Mucosa of stomach (tissue), 1 donor: ENCODE measurements at regions not wholly inside any gene's neighbourhood (a gene's known extent, or its start where the extent isn't known, plus 50 kb on each side); places are given as distances from the start of the nearest gene placed in this dataset.

Source experiments
- H3K27me3 ChIP-seq: one replicate; pipeline ENCODE4 v1.7.0; 2013; ENCODE audit warnings: mild to moderate bottlenecking, low read length; ENCODE audit not compliant: control insufficient read depth, insufficient read depth
- H3K36me3 ChIP-seq: one replicate; pipeline ENCODE4 v1.7.0; 2013; ENCODE audit warnings: low read length; ENCODE audit not compliant: control insufficient read depth, insufficient read depth
- H3K4me1 ChIP-seq: one replicate; pipeline ENCODE4 v1.7.0; 2013; ENCODE audit warnings: mild to moderate bottlenecking, low read length; ENCODE audit not compliant: control insufficient read depth, insufficient read depth
- H3K4me3 ChIP-seq: one replicate; pipeline ENCODE4 v1.7.0; 2013; ENCODE audit warnings: low read length
- H3K9ac ChIP-seq: one replicate; pipeline ENCODE4 v1.7.0; 2013; ENCODE audit warnings: mild to moderate bottlenecking, low read length, moderate library complexity
- H3K9me3 ChIP-seq: one replicate; pipeline ENCODE4 v1.7.0; 2013; ENCODE audit warnings: mild to moderate bottlenecking, low read length, moderate library complexity; ENCODE audit not compliant: control insufficient read depth
- donor health status: Pancreatic carcinoma.

GRCh38 chr1:47682786-47683350 is 245.0 kb downstream of the FOXD2 start:
- H3K36me3 ChIP-seq = no peaks in the 10 kb centered on the region

GRCh38 chr1:47683401-47683800 is 245.6 kb downstream of the FOXD2 start:
- peaks cover 14% of the 10 kb centered on the region for H3K27me3 ChIP-seq
- no peaks in the 10 kb centered on the region for H3K9me3 ChIP-seq
- H3K4me1 ChIP-seq = no peaks in the 10 kb centered on the region
- H3K9ac ChIP-seq = no peak overlapping the region
- no peak overlapping the region for H3K4me3 ChIP-seq
- H3K36me3 ChIP-seq = no peaks in the 10 kb centered on the region

More at GRCh38 chr1:47682786-47683350, 245.0 kb downstream of the FOXD2 start:
- Histone ChIP-seq H3K9me3 (no peaks in the 10 kb centered on the region), H3K9ac (no peak overlapping the region), H3K4me3 (no peak overlapping the region), H3K4me1 (no peaks in the 10 kb centered on the region), H3K27me3 (peaks cover 9% of the 10 kb centered on the region)

GRCh38 chr1:47684518-47684917 is 246.7 kb downstream of the FOXD2 start:
- no peak overlapping the region for H3K9ac ChIP-seq
- H3K4me1 ChIP-seq = no peaks in the 10 kb centered on the region
- no peaks in the 10 kb centered on the region for H3K9me3 ChIP-seq
- H3K4me3 ChIP-seq = no peak overlapping the region
- peaks cover 21% of the 10 kb centered on the region for H3K27me3 ChIP-seq
- H3K36me3 ChIP-seq = no peaks in the 10 kb centered on the region

- H3K4me3 ChIP-seq = no peak overlapping the region
- H3K27me3 ChIP-seq = peaks cover 21% of the 10 kb centered on the region
Measured at GRCh38 chr1:47684964-47685762, 247.3 kb downstream of the FOXD2 start.

GRCh38 chr1:47685763-47686066 is 247.9 kb downstream of the FOXD2 start:
- Histone ChIP-seq H3K9ac (no peak overlapping the region), H3K4me1 (no peaks in the 10 kb centered on the region), H3K36me3 (no peaks in the 10 kb centered on the region), H3K27me3 (peaks cover 21% of the 10 kb centered on the region), H3K4me3 (no peak overlapping the region), H3K9me3 (no peaks in the 10 kb centered on the region)

More at GRCh38 chr1:47684964-47685762, 247.3 kb downstream of the FOXD2 start:
- H3K9ac ChIP-seq = no peak overlapping the region
- no peaks in the 10 kb centered on the region for H3K9me3 ChIP-seq
- no peaks in the 10 kb centered on the region for H3K4me1 ChIP-seq
- no peaks in the 10 kb centered on the region for H3K36me3 ChIP-seq

GRCh38 chr1:47686731-47687630 is 249.1 kb downstream of the FOXD2 start:
- no peaks in the 10 kb centered on the region for H3K36me3 ChIP-seq
- H3K9me3 ChIP-seq = no peaks in the 10 kb centered on the region
- H3K4me3 ChIP-seq = no peak overlapping the region
- H3K27me3 ChIP-seq = peaks cover 21% of the 10 kb centered on the region
- no peak overlapping the region for H3K9ac ChIP-seq
- no peaks in the 10 kb centered on the region for H3K4me1 ChIP-seq

- H3K9me3 ChIP-seq = no peaks in the 10 kb centered on the region
- no peaks in the 10 kb centered on the region for H3K4me1 ChIP-seq
- no peak overlapping the region for H3K9ac ChIP-seq
- no peak overlapping the region for H3K4me3 ChIP-seq
- no peaks in the 10 kb centered on the region for H3K36me3 ChIP-seq
- H3K27me3 ChIP-seq = peaks cover 25% of the 10 kb centered on the region
Measured at GRCh38 chr1:47687631-47688460, 250.0 kb downstream of the FOXD2 start.

GRCh38 chr1:47688461-47689296 is 250.8 kb downstream of the FOXD2 start:
- Histone ChIP-seq H3K36me3 (no peaks in the 10 kb centered on the region), H3K9ac (no peak overlapping the region), H3K4me1 (no peaks in the 10 kb centered on the region), H3K4me3 (no peak overlapping the region), H3K9me3 (no peaks in the 10 kb centered on the region), H3K27me3 (peaks cover 25% of the 10 kb centered on the region)

- no peak overlapping the region for H3K4me3 ChIP-seq
- H3K27me3 ChIP-seq = peaks cover 25% of the 10 kb centered on the region
- no peaks in the 10 kb centered on the region for H3K9me3 ChIP-seq
- no peaks in the 10 kb centered on the region for H3K36me3 ChIP-seq
- H3K4me1 ChIP-seq = no peaks in the 10 kb centered on the region
- H3K9ac ChIP-seq = no peak overlapping the region
Measured at GRCh38 chr1:47689894-47690293, 252.1 kb downstream of the FOXD2 start.

GRCh38 chr1:47690341-47691250 is 252.8 kb downstream of the FOXD2 start:
- no peak overlapping the region for H3K9ac ChIP-seq
- H3K4me1 ChIP-seq = no peaks in the 10 kb centered on the region
- no peaks in the 10 kb centered on the region for H3K36me3 ChIP-seq
- no peaks in the 10 kb centered on the region for H3K9me3 ChIP-seq
- H3K27me3 ChIP-seq = peaks cover 25% of the 10 kb centered on the region
- no peak overlapping the region for H3K4me3 ChIP-seq
